WTC11 (cell line): ENCODE measurements at regions not wholly inside any gene's neighbourhood (a gene's known extent, or its start where the extent isn't known, plus 50 kb on each side); places are given as distances from the start of the nearest gene placed in this dataset.

ENCODE experiments used
- ATAC-seq: fragments of 200-7000 bp; cut with Tn5 transposase; 2 replicates; pipeline ENCODE4 v1.10.0; 2021; ENCODE audit warnings: mild to moderate bottlenecking, moderate library complexity
- CTCF ChIA-PET: fragments of 300-600 bp; sonication (Branson Sonifier 250); formaldehyde crosslinking; loops from one replicate; lab custom pipeline; 2021; ENCODE audit warnings: antibody characterized with exemption; lab: Charles Lee
- POLR2A ChIA-PET: fragments of 350-600 bp; sonication (Branson Sonifier 250); formaldehyde crosslinking; loops from one replicate; lab custom pipeline; 2021; ENCODE audit warnings: antibody characterized with exemption; lab: Charles Lee
- DNase-seq: peaks from one replicate; pipeline ENCODE4 v3.0.0; 2021; ENCODE audit warnings: low spot score
- H3K27ac Mint-ChIP-seq: 2 replicates; pipeline ENCODE4 v1.8.0; 2021; ENCODE audit warnings: mixed read lengths
- H3K27me3 Mint-ChIP-seq: 2 replicates; pipeline ENCODE4 v1.8.0; 2021; ENCODE audit warnings: low read depth, mild to moderate bottlenecking, moderate library complexity, mixed read lengths
- H3K36me3 Mint-ChIP-seq: 2 replicates; pipeline ENCODE4 v1.8.0; 2021; ENCODE audit warnings: mixed read lengths
- H3K4me1 Mint-ChIP-seq: 2 replicates; pipeline ENCODE4 v1.8.0; 2022; ENCODE audit warnings: mixed read lengths
- H3K4me3 Mint-ChIP-seq: 2 replicates; pipeline ENCODE4 v1.8.0; 2021; ENCODE audit warnings: mild to moderate bottlenecking, moderate library complexity, mixed read lengths
- H3K9me3 Mint-ChIP-seq: 2 replicates; pipeline ENCODE4 v1.8.0; 2021; ENCODE audit warnings: mixed read lengths
- AR ChIP-seq: fragments of 250-450 bp; sonication (Bioruptor Pico); IDR thresholded peaks from 2 replicates; pipeline ENCODE4 v1.9.0; 2021; ENCODE audit warnings: mild to moderate bottlenecking
- ARID4B ChIP-seq: sonication (generic); formaldehyde crosslinking; IDR thresholded peaks from 2 replicates; pipeline ENCODE4 v1.8.0; 2023; ENCODE audit warnings: missing genetic modification reagents, mild to moderate bottlenecking, borderline replicate concordance
- ATF3 ChIP-seq: sonication (generic); formaldehyde crosslinking; conservative IDR thresholded peaks from 2 replicates; pipeline ENCODE4 v1.8.1; 2022; ENCODE audit warnings: mild to moderate bottlenecking, missing genetic modification reagents
- CREB1 ChIP-seq: sonication (generic); formaldehyde crosslinking; IDR thresholded peaks from 2 replicates; pipeline ENCODE4 v1.8.0; 2023; ENCODE audit warnings: mild to moderate bottlenecking, missing genetic modification reagents
- E2F4 ChIP-seq: sonication (generic); formaldehyde crosslinking; IDR thresholded peaks from 2 replicates; pipeline ENCODE4 v1.8.1; 2022; ENCODE audit warnings: low read depth, mild to moderate bottlenecking, moderate library complexity, missing genetic modification reagents, borderline replicate concordance
- ESRRA ChIP-seq: sonication (generic); formaldehyde crosslinking; IDR thresholded peaks from 2 replicates; pipeline ENCODE4 v1.8.1; 2022; ENCODE audit warnings: mild to moderate bottlenecking, missing genetic modification reagents, borderline replicate concordance
- FOXJ3 ChIP-seq: sonication (generic); formaldehyde crosslinking; IDR thresholded peaks from 2 replicates; pipeline ENCODE4 v1.9.0; 2021; ENCODE audit warnings: missing genetic modification reagents, mild to moderate bottlenecking, borderline replicate concordance
- GRHL2 ChIP-seq: fragments of 250-450 bp; sonication (Bioruptor Pico); IDR thresholded peaks from 2 replicates; pipeline ENCODE4 v1.8.0; 2022; ENCODE audit warnings: mild to moderate bottlenecking, moderate library complexity; ENCODE audit not compliant: insufficient replicate concordance, severe bottlenecking
- GTF2I ChIP-seq: fragments of 250-450 bp; sonication (Bioruptor Pico); conservative IDR thresholded peaks from 2 replicates; pipeline ENCODE4 v1.4.0; 2021; ENCODE audit warnings: mild to moderate bottlenecking
- HMGA2 ChIP-seq: fragments of 250-450 bp; sonication (Bioruptor Pico); IDR thresholded peaks from 2 replicates; pipeline ENCODE4 v1.4.0; 2021; ENCODE audit warnings: mild to moderate bottlenecking, moderate library complexity
- IRF2 ChIP-seq: sonication (generic); formaldehyde crosslinking; IDR thresholded peaks from 2 replicates; pipeline ENCODE4 v1.8.0; 2022; ENCODE audit warnings: low read depth, missing genetic modification reagents, borderline replicate concordance
- NR1H2 ChIP-seq: sonication (generic); formaldehyde crosslinking; IDR thresholded peaks from 2 replicates; pipeline ENCODE4 v1.9.0; 2021; ENCODE audit warnings: mild to moderate bottlenecking, moderate library complexity, missing genetic modification reagents
- RORB ChIP-seq: fragments of 250-450 bp; sonication (Bioruptor Pico); IDR thresholded peaks from 2 replicates; pipeline ENCODE4 v1.9.0; 2021; ENCODE audit warnings: mild to moderate bottlenecking
- SMAD3 ChIP-seq: sonication (generic); formaldehyde crosslinking; IDR thresholded peaks from 2 replicates; pipeline ENCODE4 v1.8.0; 2022; ENCODE audit warnings: missing genetic modification reagents, mild to moderate bottlenecking, borderline replicate concordance
- SP1 ChIP-seq: sonication (generic); formaldehyde crosslinking; conservative IDR thresholded peaks from 2 replicates; pipeline ENCODE4 v1.8.1; 2022; ENCODE audit warnings: missing genetic modification reagents
- STAT6 ChIP-seq: sonication (generic); formaldehyde crosslinking; conservative IDR thresholded peaks from 2 replicates; pipeline ENCODE4 v1.8.1; 2023; ENCODE audit warnings: mild to moderate bottlenecking, low read depth, missing genetic modification reagents, moderate library complexity
- TCF7 ChIP-seq: sonication (generic); formaldehyde crosslinking; IDR thresholded peaks from 2 replicates; pipeline ENCODE4 v1.8.0; 2022; ENCODE audit warnings: mild to moderate bottlenecking, low read depth, missing genetic modification reagents, moderate library complexity
- ZBTB21 ChIP-seq: sonication (generic); formaldehyde crosslinking; IDR thresholded peaks from 2 replicates; pipeline ENCODE4 v1.8.1; 2023; ENCODE audit warnings: mild to moderate bottlenecking, missing genetic modification reagents, borderline replicate concordance
- ZNF138 ChIP-seq: sonication (generic); formaldehyde crosslinking; conservative IDR thresholded peaks from 2 replicates; pipeline ENCODE4 v1.8.1; 2022; ENCODE audit warnings: mild to moderate bottlenecking, moderate library complexity, missing genetic modification reagents
- ZNF219 ChIP-seq: sonication (generic); formaldehyde crosslinking; IDR thresholded peaks from 2 replicates; pipeline ENCODE4 v1.8.0; 2023; ENCODE audit warnings: missing genetic modification reagents, mild to moderate bottlenecking, borderline replicate concordance
- ZNF317 ChIP-seq: sonication (generic); formaldehyde crosslinking; IDR thresholded peaks from 2 replicates; pipeline ENCODE4 v1.8.1; 2023; ENCODE audit warnings: low read depth, mild to moderate bottlenecking, moderate library complexity, missing genetic modification reagents, borderline replicate concordance

GRCh38 chr10:42916974-42917373 is 134.4 kb downstream of the BMS1 start:
- ATAC-seq (no peak), DNase-seq (no peak)
- CTCF ChIA-PET, result no interaction called here
- Mint-ChIP-seq H3K27me3 (no peaks in the 10 kb centered on the region; the same call in none of the 2 replicates), H3K9me3 (peaks cover 23% of the 10 kb centered on the region), H3K36me3 (peaks cover 10% of the 10 kb centered on the region), H3K4me3 (no peak overlapping the region), H3K4me1 (no peaks in the 10 kb centered on the region), H3K27ac (no peak overlapping the region)
- TF ChIP-seq IRF2 (CRISPR knock-in tag) (no peak), ATF3 (no peak), HMGA2 (CRISPR knock-in tag) (no peak), ZBTB21 (CRISPR knock-in tag) (no peak), TCF7 (no peak), ARID4B (CRISPR knock-in tag) (no peak), RORB (CRISPR knock-in tag) (no peak), ESRRA (CRISPR knock-in tag) (no peak), AR (CRISPR knock-in tag) (no peak)
- POLR2A ChIA-PET, result no interaction called here

- ChIA-PET CTCF (no interaction called here), POLR2A (no interaction called here)
- Mint-ChIP-seq H3K9me3 (peaks cover 23% of the 10 kb centered on the region), H3K27ac (no peak overlapping the region), H3K27me3 (no peaks in the 10 kb centered on the region; the same call in none of the 2 replicates), H3K4me3 (no peak overlapping the region), H3K36me3 (peaks cover 10% of the 10 kb centered on the region), H3K4me1 (no peaks in the 10 kb centered on the region)
- TF ChIP-seq NR1H2 (no peak), FOXJ3 (no peak), STAT6 (CRISPR knock-in tag) (no peak)
- DNase-seq (no peak), ATAC-seq (no peak)
Observed at GRCh38 chr10:42917821-42918220, 135.2 kb downstream of the BMS1 start.

- peaks cover 19% of the 10 kb centered on the region for H3K4me1 Mint-ChIP-seq
- no peaks in the 10 kb centered on the region for H3K36me3 Mint-ChIP-seq
- H3K9me3 Mint-ChIP-seq, result peaks cover 4% of the 10 kb centered on the region; the same call in 1 of the 2 replicates
- CTCF ChIA-PET, result no interaction called here
- no peak for DNase-seq
- H3K27me3 Mint-ChIP-seq, result no peaks in the 10 kb centered on the region; the same call in 1 of the 2 replicates
- POLR2A ChIA-PET, result no interaction called here
- ATAC-seq, result no peak
- H3K27ac Mint-ChIP-seq, result no peak overlapping the region
- H3K4me3 Mint-ChIP-seq, result no peak overlapping the region
- TF ChIP-seq GRHL2 (no peak), CREB1 (CRISPR knock-in tag) (no peak), ZNF219 (CRISPR knock-in tag) (no peak), SP1 (CRISPR knock-in tag) (no peak), ZNF317 (CRISPR knock-in tag) (no peak), ZNF138 (CRISPR knock-in tag) (no peak), E2F4 (no peak), GTF2I (CRISPR knock-in tag) (no peak), SMAD3 (CRISPR knock-in tag) (no peak)
Observed at GRCh38 chr10:42921951-42922350, 139.4 kb downstream of the BMS1 start.
